ENCODE measurements at regions not wholly inside any gene's neighbourhood (a gene's known extent, or its start where the extent isn't known, plus 50 kb on each side); places are given as distances from the start of the nearest gene placed in this dataset.

- TF ChIP-seq CTCF (IDR thresholded peaks at IDR 0.05; ENCODE audit: borderline replicate concordance, extremely low read depth, low read length, poor library complexity, severe bottlenecking) = no peak
- TF ChIP-seq EZH2 (IDR thresholded peaks at IDR 0.05; ENCODE audit: borderline replicate concordance, low read depth, low read length, severe bottlenecking) = no peak
These were observed 53.9 kb downstream of the PABIR2 start for GRCh38 chrX:134743091-134743490.
